GM19455 (cell line): ENCODE measurements at regions not wholly inside any gene's neighbourhood (a gene's known extent, or its start where the extent isn't known, plus 50 kb on each side); places are given as distances from the start of the nearest gene placed in this dataset.
"Not testable (repeated sequence)": the region's sequence is repeated elsewhere in the genome, so short reads cannot be mapped to it uniquely, and the experiment has no call there.

ENCODE experiments used
- ATAC-seq: cut with Tn5 transposase; IDR thresholded peaks from one replicate; pipeline ENCODE4 v1.9.1; 2021; ENCODE audit not compliant: unreplicated experiment

DNA sequence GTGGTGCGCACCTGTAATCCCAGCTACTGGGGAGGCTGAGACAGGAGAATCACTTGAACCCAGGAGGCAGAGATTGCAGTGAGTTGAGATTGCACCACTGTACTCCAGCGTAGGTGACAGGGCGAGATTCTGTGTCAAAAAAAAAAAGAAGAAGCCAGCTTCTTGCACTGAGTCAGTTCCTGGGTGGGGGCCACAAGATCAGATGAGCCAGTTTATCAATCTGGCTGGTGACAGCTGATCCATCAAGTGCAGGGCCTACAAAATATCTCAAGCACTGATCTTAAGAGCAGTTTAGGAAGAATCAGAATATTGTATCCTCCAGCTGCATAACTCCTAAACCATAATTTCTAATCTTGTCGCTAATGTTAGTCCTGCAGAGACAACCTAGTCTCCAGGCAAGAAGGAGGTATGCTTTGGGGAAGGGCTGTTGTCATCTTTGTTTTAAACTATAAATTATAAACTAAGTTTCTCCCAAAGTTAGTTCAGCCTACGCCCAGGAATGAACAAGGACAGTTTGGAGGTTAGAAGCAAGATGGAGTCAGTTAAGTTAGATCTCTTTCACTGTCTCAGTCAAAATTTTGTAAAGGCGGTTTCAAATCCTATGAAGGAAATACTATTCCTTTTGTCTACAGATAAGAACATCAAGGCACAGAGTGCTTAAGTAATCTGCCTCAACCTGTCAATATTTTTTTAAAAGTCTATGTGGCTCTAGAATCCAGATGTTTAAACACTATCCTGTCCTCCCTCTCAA lies 139.0 kb upstream of the NUDT4 start:
- not testable (repeated sequence) for ATAC-seq

DNA sequence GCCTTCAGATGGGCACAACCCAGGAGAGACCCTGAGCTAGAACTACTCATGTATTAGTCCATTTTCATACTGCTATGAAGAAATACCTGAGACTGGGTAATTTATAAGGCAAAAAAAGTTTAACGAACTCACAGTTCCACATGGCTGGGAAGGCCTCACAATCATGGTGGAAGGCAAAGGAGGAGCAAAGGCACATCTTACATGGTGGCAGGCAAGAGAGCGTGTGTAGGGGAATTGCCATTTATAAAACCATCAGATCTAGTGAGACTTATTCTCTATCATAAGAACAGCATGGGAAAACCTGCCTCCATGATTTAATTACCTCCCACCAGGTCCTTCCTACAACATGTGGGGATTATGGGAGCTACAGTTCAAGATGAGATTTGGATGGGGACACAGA lies 137.9 kb upstream of the NUDT4 start:
- not testable (repeated sequence) for ATAC-seq

DNA sequence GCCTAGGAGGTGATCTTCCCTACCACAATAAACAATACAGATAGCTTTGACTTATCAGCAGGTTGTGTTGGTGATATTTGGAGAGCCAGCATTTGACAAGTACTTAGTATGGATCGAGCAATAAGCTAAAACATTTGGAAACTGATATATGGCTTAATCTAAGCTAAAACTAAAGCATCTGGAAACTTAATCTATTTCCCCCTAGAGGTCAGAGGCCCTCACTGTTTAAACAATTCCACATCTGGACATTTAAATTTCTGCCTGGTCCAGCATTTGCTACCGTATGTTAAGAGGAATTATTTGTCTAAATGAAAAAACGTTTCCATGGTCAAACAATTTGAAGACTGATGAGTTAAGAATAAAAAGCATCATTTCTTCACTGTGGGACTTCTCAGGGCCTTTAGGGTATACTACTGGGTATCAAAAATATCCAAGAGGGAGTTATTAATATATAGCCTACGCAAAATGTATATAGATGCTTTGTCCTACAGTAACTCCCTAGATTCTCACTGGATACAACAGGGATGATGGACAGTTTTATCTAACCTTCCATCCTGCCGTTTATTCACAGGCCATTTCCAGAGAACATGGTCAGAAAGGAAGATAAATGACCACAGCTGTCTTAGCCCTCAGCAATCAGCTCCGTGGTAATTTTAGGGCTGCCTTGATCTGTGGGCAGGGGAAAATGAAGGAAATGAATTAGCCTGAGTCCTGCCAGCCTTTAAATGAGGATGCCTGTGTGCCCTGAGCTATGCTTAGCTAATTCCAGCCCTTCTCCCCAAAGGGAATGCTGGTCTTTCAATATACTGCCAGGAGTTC lies 135.4 kb upstream of the NUDT4 start:
- no peak for ATAC-seq

DNA sequence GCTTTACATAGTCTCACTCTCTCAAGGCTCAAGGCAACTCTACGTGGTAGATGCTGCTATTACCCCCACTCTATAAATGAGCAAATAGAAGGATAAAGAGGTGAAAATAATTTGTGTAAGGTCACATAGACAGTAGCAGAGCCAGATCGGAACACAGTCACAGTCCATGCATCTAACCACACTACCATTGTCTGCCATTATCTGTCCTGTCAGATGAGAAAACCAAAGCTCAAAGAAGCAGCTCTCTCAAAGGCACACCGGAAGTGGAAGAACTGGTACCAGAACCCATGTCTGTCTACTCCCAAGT lies 134.4 kb upstream of the NUDT4 start:
- ATAC-seq: no peak

DNA sequence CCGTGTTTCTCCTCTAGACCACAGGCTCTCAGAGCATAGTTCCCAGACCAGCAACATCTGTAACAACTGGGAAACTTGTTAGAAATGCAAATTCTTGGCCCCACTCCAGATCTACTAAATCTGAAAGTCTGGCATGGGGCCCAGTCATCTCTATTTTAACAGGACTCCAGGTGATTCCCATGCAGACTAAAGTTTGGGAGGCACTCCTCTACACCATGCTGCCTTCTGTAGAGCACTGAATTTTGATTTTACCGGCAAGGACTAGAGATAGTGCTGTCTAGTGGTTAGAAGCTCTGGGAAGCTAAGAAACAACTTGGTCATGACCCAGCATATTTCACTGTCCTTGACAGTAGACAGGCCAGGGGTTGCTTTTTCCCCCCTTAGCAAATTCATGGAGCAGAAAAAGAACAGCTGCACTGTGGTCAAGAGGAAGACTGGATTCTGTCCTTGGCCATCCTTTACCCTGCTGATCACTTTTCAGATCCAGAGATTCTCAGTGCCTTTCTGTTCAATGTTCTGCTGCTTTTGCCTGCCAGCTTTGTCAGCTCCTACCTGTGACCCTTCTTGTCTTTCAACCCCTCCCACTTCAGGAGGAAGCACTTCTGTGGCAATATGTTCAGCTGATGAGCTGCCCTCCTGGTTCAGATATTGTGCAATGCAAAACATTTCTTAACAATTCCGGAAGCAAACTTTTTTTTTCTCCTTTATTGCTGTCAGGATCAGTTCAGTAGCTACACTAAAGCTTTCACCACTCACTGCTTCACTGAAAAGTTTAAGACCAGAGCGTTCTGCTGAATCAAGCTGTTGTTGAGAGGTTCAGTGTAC lies 133.8 kb upstream of the NUDT4 start:
- peak; percentile 45 for ATAC-seq

DNA sequence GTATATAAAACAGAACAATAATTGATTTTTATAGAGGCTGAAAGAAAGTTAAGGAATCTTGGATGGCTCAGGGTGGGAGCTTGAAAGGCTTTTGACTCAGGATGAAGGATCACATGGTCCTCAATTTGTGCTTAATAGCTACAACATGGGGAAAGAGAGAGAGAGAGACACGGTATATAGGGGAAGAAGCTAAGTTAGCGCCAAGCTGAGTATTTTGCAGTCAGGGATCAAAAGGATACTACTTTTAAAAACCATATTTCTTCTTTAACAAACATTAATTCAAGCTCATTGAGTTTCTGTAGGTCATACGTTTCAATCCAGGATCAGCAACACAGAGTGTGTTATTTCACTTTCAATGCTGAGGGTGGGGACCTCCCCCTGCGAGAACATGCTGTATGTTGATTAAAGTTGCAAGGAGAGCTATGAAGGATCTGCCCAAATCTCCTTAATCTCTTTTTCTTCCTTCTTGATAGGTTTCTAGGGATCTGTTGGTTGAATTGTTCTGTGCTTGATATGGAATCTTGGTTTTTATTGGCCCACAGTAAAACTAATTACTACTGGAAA lies 133.1 kb upstream of the NUDT4 start:
- no peak for ATAC-seq

DNA sequence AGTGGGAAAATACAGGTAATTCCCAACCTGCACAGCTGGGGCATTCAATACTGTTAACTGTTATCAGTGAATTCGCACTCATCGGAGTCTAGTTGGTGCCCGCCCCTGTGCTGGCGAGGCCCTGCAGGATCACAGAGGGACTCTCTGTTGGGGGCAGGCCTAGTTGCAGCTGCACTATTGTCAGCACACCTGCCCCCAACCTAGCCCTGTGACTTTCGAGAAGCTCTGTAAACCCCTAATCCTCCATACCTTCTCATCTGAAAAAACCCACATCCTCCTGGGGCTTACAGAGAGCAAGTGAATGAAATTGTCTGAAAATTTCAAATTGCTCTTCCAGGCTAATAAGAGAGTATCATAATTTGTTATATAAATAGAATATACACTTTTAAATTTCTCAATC lies 132.2 kb upstream of the NUDT4 start:
- ATAC-seq: no peak

DNA sequence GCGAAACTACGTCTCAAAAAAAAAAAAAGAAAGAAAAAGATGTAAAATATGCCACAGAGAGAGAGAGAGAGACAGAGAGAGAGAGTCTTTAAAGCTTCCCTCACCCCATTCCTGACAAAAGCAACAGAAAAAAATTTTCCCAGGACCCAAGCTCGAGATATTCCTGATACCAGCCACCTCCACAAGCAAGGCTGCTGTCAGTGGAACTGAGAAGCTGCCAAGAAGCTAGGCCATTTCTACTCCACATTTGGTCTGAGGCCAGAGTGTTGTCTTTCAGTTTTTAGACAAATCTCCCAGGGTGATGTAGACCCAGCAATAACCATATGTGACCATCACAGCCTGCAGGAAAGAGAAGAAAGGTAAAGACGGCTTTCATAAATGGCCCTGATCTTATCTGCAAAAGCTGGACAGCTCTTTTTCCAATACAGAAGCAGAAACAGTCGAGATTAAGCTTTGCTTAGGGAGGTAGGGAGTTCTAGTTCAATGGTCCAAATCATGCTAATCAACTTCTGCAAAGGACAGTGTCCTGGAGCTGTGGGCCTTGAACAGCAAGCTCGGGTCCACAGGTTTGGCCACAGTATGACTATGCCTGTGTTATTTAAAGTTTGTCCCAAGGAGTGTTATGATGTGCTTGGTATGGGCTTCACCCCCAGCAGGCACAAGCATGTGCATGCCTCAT lies 130.3 kb upstream of the NUDT4 start:
- no peak for ATAC-seq

DNA sequence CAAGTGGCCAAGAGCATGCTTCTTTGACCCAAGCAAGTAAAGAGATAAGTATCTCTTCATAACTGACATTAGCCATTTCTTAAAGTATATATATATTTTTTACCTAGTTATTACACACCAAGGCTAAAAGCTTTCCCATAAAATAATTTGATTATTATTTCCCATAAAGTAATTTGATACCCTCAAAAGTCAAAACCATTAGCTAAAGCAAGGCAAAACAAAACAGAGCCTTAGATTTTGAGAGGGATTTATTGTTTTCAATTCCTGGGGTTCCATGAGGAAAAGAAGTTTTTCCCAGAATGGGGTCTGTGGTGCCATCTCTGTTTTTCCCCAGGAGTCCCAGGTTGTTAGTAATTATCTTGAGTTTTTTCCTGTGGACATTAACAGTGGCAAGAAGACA lies 125.5 kb upstream of the NUDT4 start:
- ATAC-seq: no peak

DNA sequence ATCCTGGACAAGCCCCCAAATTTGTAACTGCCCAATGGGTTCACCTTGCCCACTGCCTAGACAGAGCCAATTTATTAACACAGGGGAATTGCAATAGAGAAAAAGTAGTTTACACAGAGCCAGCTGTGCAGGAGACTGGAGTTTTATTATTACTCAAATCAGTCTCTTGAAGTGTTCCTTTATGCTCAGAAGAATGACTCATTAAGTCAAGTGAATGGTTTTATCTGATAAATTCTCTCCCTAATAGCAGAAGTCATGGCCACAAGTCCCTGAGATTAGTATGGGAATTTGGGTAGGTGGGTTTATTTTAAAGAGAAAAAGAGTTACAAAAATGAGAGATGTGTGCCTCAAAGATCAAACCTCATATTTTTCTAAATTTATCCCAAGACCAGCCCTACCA lies 122.8 kb upstream of the NUDT4 start:
- no peak for ATAC-seq

DNA sequence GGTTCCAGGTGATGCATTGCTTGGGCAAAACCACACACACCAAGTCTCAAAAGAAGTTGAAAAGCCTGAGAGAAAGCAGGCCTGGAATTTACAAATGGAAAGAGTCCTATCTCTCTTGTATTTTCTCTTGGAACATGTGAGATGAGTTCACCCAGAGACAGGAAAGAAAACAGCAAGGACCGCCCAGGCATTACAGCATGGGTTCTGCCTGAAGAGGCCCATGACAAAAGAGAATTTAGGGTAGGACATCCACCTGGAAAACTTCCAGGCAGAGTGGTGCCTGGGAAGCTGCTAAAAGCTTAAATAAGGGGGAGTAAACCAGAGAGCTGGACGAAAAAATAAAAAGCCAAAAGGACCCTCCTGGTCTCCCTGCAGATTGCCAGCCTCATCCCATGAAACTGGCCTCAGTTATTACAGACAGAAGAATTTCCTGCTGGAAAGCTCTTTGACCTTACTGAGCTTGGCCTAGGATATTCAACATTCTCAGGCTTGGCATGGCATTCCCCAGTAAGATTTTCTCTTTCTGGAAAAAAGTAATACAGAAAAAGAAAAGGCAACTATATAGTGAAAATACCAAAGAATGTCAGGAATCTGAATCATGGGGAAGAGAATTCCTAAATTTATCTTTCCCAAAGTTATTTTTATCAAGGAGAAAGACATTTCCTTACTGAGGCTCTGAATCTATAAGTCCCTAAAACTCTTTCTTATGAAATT lies 121.3 kb upstream of the NUDT4 start:
- ATAC-seq: no peak

DNA sequence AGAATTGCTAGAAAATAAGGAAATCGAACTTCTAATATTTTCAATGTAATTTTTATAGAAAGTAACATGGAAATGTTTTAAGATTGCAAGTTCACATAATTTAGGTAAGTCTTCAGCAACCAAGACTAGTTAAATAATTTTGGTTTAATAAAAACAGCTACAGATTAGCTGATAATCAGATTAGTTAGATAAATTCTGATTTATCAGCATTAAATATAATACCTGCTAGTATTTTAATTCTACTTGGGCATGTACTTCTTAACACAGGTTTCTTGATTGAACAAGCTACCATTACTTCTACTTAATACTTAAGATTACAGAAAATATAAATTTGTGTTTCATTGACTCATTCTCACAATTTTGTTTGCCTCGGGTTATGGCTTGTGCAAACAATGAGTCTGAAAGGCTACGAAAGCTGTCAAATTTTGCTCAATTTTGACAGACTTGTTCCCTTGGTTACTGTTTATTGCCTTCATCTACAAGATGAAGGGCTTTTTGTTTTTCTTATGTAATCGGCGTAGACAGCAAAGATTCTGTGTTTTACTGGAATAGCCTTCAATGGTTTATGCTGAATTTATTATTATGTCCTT lies 116.1 kb upstream of the NUDT4 start:
- ATAC-seq: no peak

DNA sequence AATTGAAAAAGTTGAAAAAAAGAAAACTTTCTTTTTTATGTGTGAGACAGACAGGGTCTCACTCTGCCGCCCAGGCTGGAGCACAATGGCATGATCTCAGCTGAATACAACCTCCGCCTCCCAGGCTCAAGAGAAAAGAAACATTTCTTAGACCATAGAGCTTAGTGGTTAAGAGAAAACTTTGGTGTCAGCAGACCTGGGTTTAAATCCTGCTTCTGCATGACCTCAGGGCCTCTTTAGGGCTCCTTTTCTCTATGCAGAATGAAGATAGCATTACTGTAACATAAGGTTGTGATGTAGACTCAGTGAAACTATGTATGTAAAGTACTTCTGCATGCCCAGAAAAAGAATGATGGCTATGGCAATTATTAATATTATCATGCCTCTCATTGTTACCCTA lies 104.7 kb upstream of the NUDT4 start:
- no peak for ATAC-seq

DNA sequence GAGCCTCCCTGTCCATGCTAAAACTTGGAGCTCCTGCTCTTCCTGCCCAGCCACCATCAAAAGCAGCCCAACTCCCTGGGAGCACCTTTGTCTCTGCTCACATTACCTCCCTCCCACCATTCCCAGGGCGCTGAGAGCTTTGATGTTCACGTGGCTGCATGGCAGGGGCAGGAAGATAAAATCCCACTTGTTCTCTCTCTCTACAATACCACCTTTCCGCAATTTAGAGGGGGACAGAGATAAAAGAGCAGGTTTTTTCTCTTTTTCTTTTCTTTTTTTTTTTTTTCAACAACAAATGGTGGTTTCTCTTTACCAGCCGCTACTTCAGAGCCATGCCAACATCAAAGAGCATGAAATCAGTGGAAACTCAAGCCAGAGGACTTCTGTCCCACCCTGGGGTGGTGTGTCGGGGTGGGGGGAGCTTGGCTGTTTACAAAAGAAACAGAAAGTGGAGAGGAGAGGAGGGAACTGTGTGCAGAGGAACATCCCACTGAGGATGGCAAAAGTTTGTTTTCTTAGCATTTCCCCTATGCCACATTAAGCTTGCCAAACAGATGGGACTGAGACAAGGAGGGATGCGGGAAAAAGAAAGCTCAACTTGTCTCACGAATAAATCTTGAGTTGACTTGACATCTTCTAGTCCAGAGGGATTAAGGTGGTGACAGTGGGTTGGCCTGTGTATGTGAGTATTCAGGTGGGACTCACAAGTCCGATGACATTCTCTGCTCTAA lies 103.7 kb upstream of the NUDT4 start:
- no peak for ATAC-seq

DNA sequence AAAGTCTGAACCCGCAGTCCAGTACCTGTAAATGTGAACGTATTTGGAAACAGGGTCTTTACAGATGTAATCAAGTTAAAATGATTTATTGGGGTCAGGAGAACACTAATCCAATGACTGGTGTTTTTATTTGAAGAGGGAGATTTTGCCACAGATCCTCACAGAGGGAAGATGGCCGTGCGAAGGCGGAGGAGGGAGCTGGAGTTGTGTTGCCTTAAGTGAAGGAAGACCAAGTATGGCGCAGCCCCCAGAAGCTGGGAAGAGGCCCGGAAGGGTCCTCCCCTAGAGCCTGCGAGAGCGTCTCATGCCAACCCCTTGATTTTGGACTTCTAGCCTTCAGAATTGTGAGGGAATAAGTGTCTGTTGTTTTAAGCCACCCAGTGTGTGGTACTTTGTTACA lies 102.8 kb upstream of the NUDT4 start:
- ATAC-seq: no peak

DNA sequence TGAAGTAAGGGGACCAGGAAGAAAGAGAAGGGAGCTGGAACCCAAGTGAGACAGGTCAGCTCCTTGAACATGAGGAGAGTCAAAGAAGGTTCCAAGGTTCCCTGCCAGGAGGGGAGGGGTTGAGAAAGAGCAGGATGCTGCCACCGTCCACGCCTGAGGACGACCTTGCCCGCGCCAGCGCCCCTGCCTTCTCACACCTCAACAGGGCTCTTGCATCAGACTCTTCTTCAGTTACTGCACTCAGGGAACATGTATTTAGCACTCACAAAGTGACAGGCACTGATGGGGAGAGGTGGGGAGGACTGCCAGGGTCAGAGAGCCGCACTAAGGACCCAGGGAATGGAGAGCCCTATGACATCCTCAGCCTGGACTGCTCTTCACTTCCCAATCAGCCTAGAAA lies 102.1 kb upstream of the NUDT4 start:
- ATAC-seq: no peak

DNA sequence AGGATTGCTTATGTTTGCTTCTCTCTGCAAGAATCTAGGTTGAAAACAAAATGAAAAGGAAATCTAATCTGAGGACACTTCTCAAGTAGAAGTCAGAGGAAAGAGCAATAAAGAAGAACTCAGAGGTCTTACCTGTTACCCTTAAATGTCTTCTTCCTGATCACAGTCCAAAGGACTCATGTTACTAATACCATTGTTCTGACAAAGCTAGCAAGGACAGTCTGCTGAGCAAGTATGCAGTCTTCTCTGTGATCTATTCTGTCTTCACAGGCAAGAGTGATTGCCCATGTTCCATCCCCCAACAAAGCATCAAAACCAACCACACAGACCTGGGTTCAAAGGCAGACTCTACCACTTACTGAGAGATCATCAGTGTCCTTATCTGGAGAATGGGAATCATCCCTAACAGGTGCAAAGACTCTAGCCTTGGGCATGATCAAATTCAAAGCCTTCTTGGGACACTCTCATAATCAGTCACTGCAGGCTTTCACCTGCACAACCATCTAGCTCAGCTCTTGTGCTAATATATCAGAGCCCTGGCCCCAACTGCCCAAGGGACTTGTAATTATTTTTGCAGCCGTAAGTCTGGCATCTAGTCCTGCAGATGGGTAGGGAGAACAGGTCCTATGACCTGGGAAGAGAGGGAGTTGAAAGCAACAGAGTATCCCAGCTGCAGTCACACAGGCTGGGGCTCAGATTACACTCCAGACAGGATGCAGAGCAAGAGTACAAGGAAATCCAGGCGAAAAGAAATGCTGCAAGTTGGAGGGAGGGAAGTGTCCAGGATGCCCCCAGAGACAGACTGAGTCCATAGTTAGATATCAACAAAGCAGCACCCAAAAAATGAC lies 97.9 kb upstream of the NUDT4 start:
- no peak for ATAC-seq

DNA sequence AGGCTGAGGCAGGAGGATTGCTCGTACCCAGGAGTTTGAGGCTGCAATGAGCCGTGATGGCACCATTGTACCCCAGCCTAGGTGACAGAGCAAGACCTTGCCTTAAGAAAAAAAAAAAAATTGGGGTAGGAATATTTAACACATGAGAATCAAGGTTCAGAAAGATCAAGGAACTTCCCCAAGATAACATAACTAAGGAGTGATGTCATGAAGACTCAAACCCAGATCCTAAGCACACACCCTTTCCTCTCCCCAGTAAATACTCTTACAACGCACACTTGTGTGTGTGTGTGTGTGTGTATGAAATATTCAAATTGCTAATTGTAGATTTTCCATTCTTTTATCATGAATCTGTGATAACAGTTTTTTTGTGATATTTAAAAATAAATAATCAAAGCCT lies 90.6 kb upstream of the NUDT4 start:
- no peak for ATAC-seq
